Progenitor cell of endocrine pancreas (in vitro differentiated cells): ENCODE measurements at regions not wholly inside any gene's neighbourhood (a gene's known extent, or its start where the extent isn't known, plus 50 kb on each side); places are given as distances from the start of the nearest gene placed in this dataset.

ENCODE experiments used
- DNase-seq: peaks from one replicate; pipeline ENCODE4 v3.0.0; 2021; ENCODE audit warnings: low spot score; ENCODE audit not compliant: unreplicated experiment
- H3K27ac Mint-ChIP-seq: 2 replicates; pipeline ENCODE4 v1.8.0; 2021; ENCODE audit warnings: mild to moderate bottlenecking, moderate library complexity, mixed read lengths
- H3K27me3 Mint-ChIP-seq: 2 replicates; pipeline ENCODE4 v1.8.0; 2021; ENCODE audit warnings: mixed read lengths
- H3K36me3 Mint-ChIP-seq: 2 replicates; pipeline ENCODE4 v1.8.0; 2022; ENCODE audit warnings: mixed read lengths; ENCODE audit not compliant: insufficient read depth
- H3K4me1 Mint-ChIP-seq: 2 replicates; pipeline ENCODE4 v1.8.0; 2021; ENCODE audit warnings: low read depth, mixed read lengths
- H3K4me3 Mint-ChIP-seq: 2 replicates; pipeline ENCODE4 v1.8.0; 2021; ENCODE audit warnings: low read depth, mild to moderate bottlenecking, moderate library complexity, mixed read lengths
- H3K9me3 Mint-ChIP-seq: 2 replicates; pipeline ENCODE4 v1.8.0; 2021; ENCODE audit warnings: low read depth, mixed read lengths
- CTCF ChIP-seq: fragments of 200-600 bp; sonication (generic); IDR thresholded peaks from one replicate; pipeline ENCODE4 v1.5.0; 2021; ENCODE audit warnings: antibody characterized with exemption, mild to moderate bottlenecking; ENCODE audit not compliant: unreplicated experiment

- no peak for TF ChIP-seq CTCF
- no peak overlapping the region for H3K4me3 Mint-ChIP-seq
- H3K9me3 Mint-ChIP-seq = no peaks in the 10 kb centered on the region
- no peak overlapping the region for H3K27ac Mint-ChIP-seq
- no peak for DNase-seq
- no peaks in the 10 kb centered on the region for H3K36me3 Mint-ChIP-seq
- H3K27me3 Mint-ChIP-seq = no peaks in the 10 kb centered on the region
- H3K4me1 Mint-ChIP-seq = peaks cover 3% of the 10 kb centered on the region
Observed at GRCh38 chr2:19458427-19459003, 100.1 kb upstream of the OSR1 start.

- H3K4me3 Mint-ChIP-seq = no peak overlapping the region
- no peaks in the 10 kb centered on the region for H3K36me3 Mint-ChIP-seq
- no peaks in the 10 kb centered on the region for H3K4me1 Mint-ChIP-seq
- no peak overlapping the region for H3K27ac Mint-ChIP-seq
- no peaks in the 10 kb centered on the region for H3K27me3 Mint-ChIP-seq
- TF ChIP-seq CTCF = no peak
- no peak for DNase-seq
- H3K9me3 Mint-ChIP-seq = no peaks in the 10 kb centered on the region
Observed at GRCh38 chr2:19457809-19458208, 99.4 kb upstream of the OSR1 start.

GRCh38 chr2:19456705-19457309 lies 98.4 kb upstream of the OSR1 start:
- Mint-ChIP-seq H3K27me3 (no peaks in the 10 kb centered on the region), H3K27ac (no peak overlapping the region), H3K4me1 (no peaks in the 10 kb centered on the region), H3K9me3 (no peaks in the 10 kb centered on the region), H3K36me3 (no peaks in the 10 kb centered on the region), H3K4me3 (no peak overlapping the region)
- TF ChIP-seq CTCF = no peak
- no peak for DNase-seq

DNA sequence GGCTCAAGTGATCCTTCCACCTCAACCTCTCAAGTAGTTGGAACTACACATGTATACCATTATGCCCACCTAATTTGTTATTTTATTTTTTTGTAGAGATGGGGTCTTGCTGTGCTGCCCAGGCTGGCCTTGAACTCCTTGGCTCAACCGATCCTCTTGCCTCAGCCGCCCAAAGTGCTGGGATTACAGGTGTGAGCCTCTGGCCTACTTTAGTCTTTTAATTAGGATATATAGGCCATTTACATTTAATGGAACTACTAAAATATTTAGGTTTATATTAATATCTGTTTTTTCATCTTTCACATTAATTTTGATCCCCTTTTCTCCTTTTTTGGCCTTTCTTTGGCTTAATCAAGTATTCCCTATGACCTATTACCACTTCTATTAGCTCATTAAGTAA lies 95.7 kb upstream of the OSR1 start:
- no peak overlapping the region for H3K27ac Mint-ChIP-seq
- H3K4me1 Mint-ChIP-seq = no peaks in the 10 kb centered on the region
- no peak overlapping the region for H3K4me3 Mint-ChIP-seq
- no peak for TF ChIP-seq CTCF
- no peak for DNase-seq
- no peaks in the 10 kb centered on the region for H3K27me3 Mint-ChIP-seq
- H3K36me3 Mint-ChIP-seq = no peaks in the 10 kb centered on the region
- no peaks in the 10 kb centered on the region for H3K9me3 Mint-ChIP-seq

- Mint-ChIP-seq H3K27ac (no peak overlapping the region), H3K4me1 (no peaks in the 10 kb centered on the region), H3K4me3 (no peak overlapping the region), H3K9me3 (peaks cover 7% of the 10 kb centered on the region), H3K27me3 (no peaks in the 10 kb centered on the region), H3K36me3 (no peaks in the 10 kb centered on the region)
- TF ChIP-seq CTCF = no peak
- no peak for DNase-seq
Observed at GRCh38 chr2:19442731-19443130, 84.3 kb upstream of the OSR1 start.
